GM12872 (cell line): ENCODE measurements at regions not wholly inside any gene's neighbourhood (a gene's known extent, or its start where the extent isn't known, plus 50 kb on each side); places are given as distances from the start of the nearest gene placed in this dataset.

Experiments
- TF ChIP-seq, protein P1 (sequence below): IDR thresholded peaks from 3 replicates; pipeline ENCODE4 v1.5.1; 2011; ENCODE audit warnings: low read depth, mild to moderate bottlenecking, low read length, moderate library complexity; ENCODE audit not compliant: insufficient read depth

GRCh38 chr4:59689149-59689548 is 1511.0 kb upstream of the ADGRL3 start:
- TF ChIP-seq, protein P1, sequence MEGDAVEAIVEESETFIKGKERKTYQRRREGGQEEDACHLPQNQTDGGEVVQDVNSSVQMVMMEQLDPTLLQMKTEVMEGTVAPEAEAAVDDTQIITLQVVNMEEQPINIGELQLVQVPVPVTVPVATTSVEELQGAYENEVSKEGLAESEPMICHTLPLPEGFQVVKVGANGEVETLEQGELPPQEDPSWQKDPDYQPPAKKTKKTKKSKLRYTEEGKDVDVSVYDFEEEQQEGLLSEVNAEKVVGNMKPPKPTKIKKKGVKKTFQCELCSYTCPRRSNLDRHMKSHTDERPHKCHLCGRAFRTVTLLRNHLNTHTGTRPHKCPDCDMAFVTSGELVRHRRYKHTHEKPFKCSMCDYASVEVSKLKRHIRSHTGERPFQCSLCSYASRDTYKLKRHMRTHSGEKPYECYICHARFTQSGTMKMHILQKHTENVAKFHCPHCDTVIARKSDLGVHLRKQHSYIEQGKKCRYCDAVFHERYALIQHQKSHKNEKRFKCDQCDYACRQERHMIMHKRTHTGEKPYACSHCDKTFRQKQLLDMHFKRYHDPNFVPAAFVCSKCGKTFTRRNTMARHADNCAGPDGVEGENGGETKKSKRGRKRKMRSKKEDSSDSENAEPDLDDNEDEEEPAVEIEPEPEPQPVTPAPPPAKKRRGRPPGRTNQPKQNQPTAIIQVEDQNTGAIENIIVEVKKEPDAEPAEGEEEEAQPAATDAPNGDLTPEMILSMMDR = no peak

- TF ChIP-seq, protein P1 = no peak
These were observed 1504.6 kb upstream of the ADGRL3 start for GRCh38 chr4:59695355-59696053.

DNA sequence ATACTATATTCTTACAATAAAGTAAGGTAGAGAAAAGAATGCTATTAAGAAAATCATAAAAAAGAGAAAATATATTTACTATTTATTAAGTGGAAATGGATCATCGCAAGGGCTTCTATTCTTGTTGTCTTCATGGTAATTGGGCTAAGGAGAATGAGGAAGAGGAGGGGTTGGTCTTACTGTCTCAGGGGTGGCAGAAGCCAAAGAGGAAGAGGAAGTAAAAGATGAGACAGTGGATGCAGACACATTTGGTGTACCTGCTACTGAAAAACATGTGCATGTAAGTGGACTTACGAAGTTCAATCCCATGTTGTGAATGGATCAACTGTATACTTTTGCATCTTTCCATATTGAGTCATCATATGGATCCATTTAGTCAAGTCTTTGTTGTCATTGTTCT is 1502.1 kb upstream of the ADGRL3 start:
- TF ChIP-seq, protein P1 = no peak

GRCh38 chr4:59700651-59701050 is 1499.5 kb upstream of the ADGRL3 start:
- TF ChIP-seq, protein P1 = no peak

- TF ChIP-seq, protein P1 = no peak
These were observed 1495.5 kb upstream of the ADGRL3 start for GRCh38 chr4:59704616-59705015.

DNA sequence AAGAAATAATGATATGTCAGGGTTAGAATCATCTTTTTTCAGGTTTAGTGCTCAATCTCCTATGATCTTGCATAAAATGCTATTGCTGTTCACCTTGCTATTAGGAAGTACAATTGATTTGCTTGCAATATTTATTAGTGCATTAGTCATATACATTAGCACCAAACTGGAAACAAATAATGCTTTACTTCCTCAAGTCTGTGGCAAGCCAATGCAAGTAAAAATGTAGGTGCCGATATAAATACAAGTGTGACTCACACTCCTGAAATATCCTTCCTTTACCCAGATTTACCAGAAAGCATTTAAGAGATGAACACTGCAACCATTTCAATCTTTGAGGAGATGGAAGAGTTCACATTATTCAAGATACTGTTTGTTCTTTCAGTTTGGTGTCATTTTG is 1487.7 kb upstream of the ADGRL3 start:
- TF ChIP-seq, protein P1 = no peak

DNA sequence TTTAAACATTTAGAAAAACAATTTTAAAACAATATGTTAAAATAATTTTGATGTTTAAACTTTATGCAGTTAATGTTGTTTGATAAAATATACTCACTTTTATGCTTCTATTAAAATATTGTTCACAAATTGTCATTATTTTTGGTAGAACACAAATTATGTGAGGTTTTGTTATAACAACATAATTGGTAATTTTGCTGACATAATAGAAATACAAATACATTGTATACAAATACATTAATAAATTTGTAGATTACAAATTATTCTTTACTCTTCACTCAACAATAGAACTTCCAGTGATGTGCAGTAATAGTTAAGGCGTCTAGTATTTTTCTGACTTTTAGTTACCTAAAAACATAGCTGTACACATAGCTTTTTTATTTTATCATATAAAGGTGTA is 1472.4 kb upstream of the ADGRL3 start:
- TF ChIP-seq, protein P1 = no peak
